GM23338 (cell line): ENCODE measurements at regions not wholly inside any gene's neighbourhood (a gene's known extent, or its start where the extent isn't known, plus 50 kb on each side); places are given as distances from the start of the nearest gene placed in this dataset.

ENCODE experiments used
- ATAC-seq: fragments of 200-7000 bp; cut with Tn5 transposase; 3 replicates; pipeline ENCODE4 v1.9.1; 2020
- DNase-seq: peaks from one replicate; pipeline ENCODE4 v3.0.0-alpha.2; 2015; ENCODE audit warnings: low spot score
- H2AFZ ChIP-seq: fragments of 200-600 bp; sonication (generic); 2 replicates; pipeline ENCODE4 v1.8.0; 2016; ENCODE audit warnings: antibody characterized with exemption, mild to moderate bottlenecking, moderate library complexity
- H3F3A ChIP-seq: fragments of 200-600 bp; sonication (generic); replicated peaks from 2 replicates; pipeline ENCODE4 v1.8.0; 2017; ENCODE audit warnings: antibody characterized with exemption, mixed run types, low read depth
- H3K27ac ChIP-seq: fragments of 200-600 bp; sonication (generic); 2 replicates; pipeline ENCODE4 v1.6.1; 2016; ENCODE audit warnings: low read depth
- H3K27me3 ChIP-seq: fragments of 200-600 bp; sonication (generic); 2 replicates; pipeline ENCODE4 v1.8.0; 2016; ENCODE audit warnings: mild to moderate bottlenecking, mixed run types, moderate library complexity; ENCODE audit not compliant: insufficient read depth
- H3K36me3 ChIP-seq: fragments of 200-600 bp; sonication (generic); 2 replicates; pipeline ENCODE4 v1.8.0; 2016; ENCODE audit warnings: mild to moderate bottlenecking; ENCODE audit not compliant: insufficient read depth
- H3K4me1 ChIP-seq: fragments of 200-600 bp; sonication (generic); 2 replicates; pipeline ENCODE4 v1.8.0; 2016; ENCODE audit warnings: mild to moderate bottlenecking, moderate library complexity; ENCODE audit not compliant: insufficient read depth
- H3K4me2 ChIP-seq: fragments of 200-600 bp; sonication (generic); 2 replicates; pipeline ENCODE4 v1.7.1; 2017; ENCODE audit warnings: mixed run types
- H3K4me3 ChIP-seq: fragments of 200-600 bp; sonication (generic); 2 replicates; pipeline ENCODE4 v1.6.1; 2016; ENCODE audit warnings: mixed run types
- H3K79me2 ChIP-seq: fragments of 200-600 bp; sonication (generic); replicated peaks from 2 replicates; pipeline ENCODE4 v1.8.0; 2017; ENCODE audit warnings: mild to moderate bottlenecking; ENCODE audit not compliant: insufficient read depth
- H3K9me2 ChIP-seq: fragments of 200-600 bp; sonication (generic); 2 replicates; pipeline ENCODE4 v1.8.0; 2017; ENCODE audit not compliant: insufficient read depth
- H4K20me1 ChIP-seq: fragments of 200-600 bp; sonication (generic); replicated peaks from 2 replicates; pipeline ENCODE4 v1.8.0; 2017; ENCODE audit warnings: mild to moderate bottlenecking; ENCODE audit not compliant: insufficient read depth
- H3K27ac Mint-ChIP-seq: 2 replicates; pipeline ENCODE4 v1.8.0; 2020; ENCODE audit warnings: inconsistent platforms, mild to moderate bottlenecking, moderate library complexity, mixed read lengths
- H3K27me3 Mint-ChIP-seq: 3 replicates; pipeline ENCODE4 v1.8.0; 2022; ENCODE audit warnings: low read depth, mild to moderate bottlenecking, moderate library complexity, mixed read lengths, inconsistent platforms; ENCODE audit not compliant: insufficient read depth, poor library complexity
- H3K36me3 Mint-ChIP-seq: 3 replicates; pipeline ENCODE4 v1.8.0; 2021; ENCODE audit warnings: low read depth, mild to moderate bottlenecking, inconsistent platforms, moderate library complexity, mixed read lengths
- H3K4me1 Mint-ChIP-seq: 3 replicates; pipeline ENCODE4 v1.8.0; 2020; ENCODE audit warnings: mild to moderate bottlenecking, inconsistent platforms, mixed read lengths
- H3K4me3 Mint-ChIP-seq: 3 replicates; pipeline ENCODE4 v1.8.0; 2021; ENCODE audit warnings: moderate library complexity, mild to moderate bottlenecking, inconsistent platforms, mixed read lengths
- H3K9me3 Mint-ChIP-seq: 3 replicates; pipeline ENCODE4 v1.8.0; 2020; ENCODE audit warnings: moderate library complexity, mild to moderate bottlenecking, inconsistent platforms, mixed read lengths
- CREB1 ChIP-seq: fragments of 250-450 bp; sonication (Bioruptor Pico); IDR thresholded peaks from 2 replicates; pipeline ENCODE4 v1.5.0; 2020; ENCODE audit warnings: low read depth, mild to moderate bottlenecking, moderate library complexity
- STAT1 ChIP-seq: IDR thresholded peaks from one replicate; pipeline ENCODE4 v1.6.1; 2016; ENCODE audit warnings: antibody characterized with exemption; ENCODE audit not compliant: unreplicated experiment
- ZNF331 ChIP-seq: fragments of 250-450 bp; sonication (Bioruptor Pico); IDR thresholded peaks from 2 replicates; pipeline ENCODE4 v1.5.0; 2020; ENCODE audit warnings: low read depth, mild to moderate bottlenecking, moderate library complexity
- TF ChIP-seq, protein P1 (sequence below), 2 experiments: fragments of 200-600 bp in 1 of 2; sonication (generic) in 1 of 2; conservative IDR thresholded peaks; 2 replicates each; pipeline versions ENCODE4 v1.5.1 to v1.6.1; 2016 to 2017; ENCODE audit warnings: antibody characterized with exemption in 2 of 2, low read depth in 2 of 2, mild to moderate bottlenecking in 2 of 2, moderate library complexity in 1 of 2
- TF ChIP-seq, protein P2 (sequence below): IDR thresholded peaks from one replicate; pipeline ENCODE4 v1.6.1; 2018; ENCODE audit warnings: antibody characterized with exemption; ENCODE audit not compliant: unreplicated experiment

DNA sequence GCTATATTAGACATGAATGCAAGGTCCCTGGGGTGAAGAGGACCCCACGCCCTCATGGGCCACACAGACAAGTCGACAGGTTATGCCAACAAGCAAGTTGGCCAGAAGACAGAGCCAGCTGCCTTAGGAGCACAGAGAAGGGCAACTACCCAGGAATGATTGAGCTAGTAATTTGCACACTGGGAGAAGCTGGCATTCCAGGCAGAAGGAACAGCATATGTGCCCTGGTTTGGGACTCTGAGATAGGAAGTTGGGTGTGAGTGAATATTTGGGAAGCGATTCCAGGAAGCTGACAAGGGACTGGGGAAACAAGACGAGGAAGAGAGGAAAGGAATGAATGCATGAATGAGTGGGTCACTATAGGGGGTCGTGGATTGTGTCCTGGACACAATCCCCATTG, 203.7 kb upstream of the CDH5 start:
- ATAC-seq, result no peak
- Histone ChIP-seq H2AFZ (no peak overlapping the region), H3K27ac (no peak overlapping the region), H3F3A (no peaks in the 10 kb centered on the region), H3K4me2 (no peak overlapping the region), H3K4me1 (no peaks in the 10 kb centered on the region), H3K9me2 (0 out of 2 replicates have a peak, but pooled peaks cover 2% of the 10 kb centered on the region), H3K36me3 (no peaks in the 10 kb centered on the region), H3K79me2 (no peaks in the 10 kb centered on the region), H3K27me3 (no peaks in the 10 kb centered on the region), H4K20me1 (no peaks in the 10 kb centered on the region), H3K4me3 (no peak overlapping the region)
- Mint-ChIP-seq H3K36me3 (no peaks in the 10 kb centered on the region), H3K4me1 (peaks cover 4% of the 10 kb centered on the region; the same call in 2 of the 3 replicates), H3K9me3 (peaks cover 4% of the 10 kb centered on the region; the same call in 1 of the 3 replicates), H3K4me3 (no peak overlapping the region), H3K27me3 (peaks cover 21% of the 10 kb centered on the region), H3K27ac (no peak overlapping the region)
- TF ChIP-seq ZNF331 (no peak), CREB1 (CRISPR knock-in tag) (no peak), STAT1 (no peak)
- TF ChIP-seq, protein P1, sequence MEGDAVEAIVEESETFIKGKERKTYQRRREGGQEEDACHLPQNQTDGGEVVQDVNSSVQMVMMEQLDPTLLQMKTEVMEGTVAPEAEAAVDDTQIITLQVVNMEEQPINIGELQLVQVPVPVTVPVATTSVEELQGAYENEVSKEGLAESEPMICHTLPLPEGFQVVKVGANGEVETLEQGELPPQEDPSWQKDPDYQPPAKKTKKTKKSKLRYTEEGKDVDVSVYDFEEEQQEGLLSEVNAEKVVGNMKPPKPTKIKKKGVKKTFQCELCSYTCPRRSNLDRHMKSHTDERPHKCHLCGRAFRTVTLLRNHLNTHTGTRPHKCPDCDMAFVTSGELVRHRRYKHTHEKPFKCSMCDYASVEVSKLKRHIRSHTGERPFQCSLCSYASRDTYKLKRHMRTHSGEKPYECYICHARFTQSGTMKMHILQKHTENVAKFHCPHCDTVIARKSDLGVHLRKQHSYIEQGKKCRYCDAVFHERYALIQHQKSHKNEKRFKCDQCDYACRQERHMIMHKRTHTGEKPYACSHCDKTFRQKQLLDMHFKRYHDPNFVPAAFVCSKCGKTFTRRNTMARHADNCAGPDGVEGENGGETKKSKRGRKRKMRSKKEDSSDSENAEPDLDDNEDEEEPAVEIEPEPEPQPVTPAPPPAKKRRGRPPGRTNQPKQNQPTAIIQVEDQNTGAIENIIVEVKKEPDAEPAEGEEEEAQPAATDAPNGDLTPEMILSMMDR (conservative IDR thresholded peaks at IDR 0.05; ENCODE audit: low read depth in 2 of 2), result no peak
- TF ChIP-seq, protein P2, sequence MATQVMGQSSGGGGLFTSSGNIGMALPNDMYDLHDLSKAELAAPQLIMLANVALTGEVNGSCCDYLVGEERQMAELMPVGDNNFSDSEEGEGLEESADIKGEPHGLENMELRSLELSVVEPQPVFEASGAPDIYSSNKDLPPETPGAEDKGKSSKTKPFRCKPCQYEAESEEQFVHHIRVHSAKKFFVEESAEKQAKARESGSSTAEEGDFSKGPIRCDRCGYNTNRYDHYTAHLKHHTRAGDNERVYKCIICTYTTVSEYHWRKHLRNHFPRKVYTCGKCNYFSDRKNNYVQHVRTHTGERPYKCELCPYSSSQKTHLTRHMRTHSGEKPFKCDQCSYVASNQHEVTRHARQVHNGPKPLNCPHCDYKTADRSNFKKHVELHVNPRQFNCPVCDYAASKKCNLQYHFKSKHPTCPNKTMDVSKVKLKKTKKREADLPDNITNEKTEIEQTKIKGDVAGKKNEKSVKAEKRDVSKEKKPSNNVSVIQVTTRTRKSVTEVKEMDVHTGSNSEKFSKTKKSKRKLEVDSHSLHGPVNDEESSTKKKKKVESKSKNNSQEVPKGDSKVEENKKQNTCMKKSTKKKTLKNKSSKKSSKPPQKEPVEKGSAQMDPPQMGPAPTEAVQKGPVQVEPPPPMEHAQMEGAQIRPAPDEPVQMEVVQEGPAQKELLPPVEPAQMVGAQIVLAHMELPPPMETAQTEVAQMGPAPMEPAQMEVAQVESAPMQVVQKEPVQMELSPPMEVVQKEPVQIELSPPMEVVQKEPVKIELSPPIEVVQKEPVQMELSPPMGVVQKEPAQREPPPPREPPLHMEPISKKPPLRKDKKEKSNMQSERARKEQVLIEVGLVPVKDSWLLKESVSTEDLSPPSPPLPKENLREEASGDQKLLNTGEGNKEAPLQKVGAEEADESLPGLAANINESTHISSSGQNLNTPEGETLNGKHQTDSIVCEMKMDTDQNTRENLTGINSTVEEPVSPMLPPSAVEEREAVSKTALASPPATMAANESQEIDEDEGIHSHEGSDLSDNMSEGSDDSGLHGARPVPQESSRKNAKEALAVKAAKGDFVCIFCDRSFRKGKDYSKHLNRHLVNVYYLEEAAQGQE, result no peak
- no peak for DNase-seq

DNA sequence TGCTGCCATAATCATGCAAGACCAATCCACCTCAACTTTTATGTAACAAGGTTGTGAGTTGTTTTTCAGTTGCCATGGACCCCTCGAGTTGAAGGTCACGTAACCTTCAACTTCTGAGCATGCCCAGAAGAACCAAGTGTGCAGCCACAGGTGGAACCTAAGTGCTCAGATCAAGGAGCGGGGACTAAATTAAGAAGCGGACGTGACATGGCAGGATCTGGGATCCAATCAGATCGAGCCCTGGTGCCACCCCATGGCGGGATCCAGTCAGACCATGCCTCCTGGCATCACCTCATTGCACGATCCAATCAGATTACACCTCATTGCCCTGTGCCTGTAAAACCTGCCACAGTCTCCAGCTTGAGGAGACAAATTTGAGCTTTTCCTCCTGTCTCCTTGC, 204.5 kb upstream of the CDH5 start:
- DNase-seq (no peak), ATAC-seq (no peak)
- H3K36me3 ChIP-seq, result no peaks in the 10 kb centered on the region
- H3K4me2 ChIP-seq, result no peak overlapping the region
- no peaks in the 10 kb centered on the region for H3K27me3 ChIP-seq
- H3F3A ChIP-seq, result no peaks in the 10 kb centered on the region
- H3K27me3 Mint-ChIP-seq, result peaks cover 15% of the 10 kb centered on the region
- H3K9me2 ChIP-seq, result 0 out of 2 replicates have a peak, but pooled peaks cover 2% of the 10 kb centered on the region
- H3K27ac Mint-ChIP-seq, result no peak overlapping the region
- 0 out of 2 replicates have a peak overlapping the region, but pooled peaks have one; percentile 28 for H2AFZ ChIP-seq
- H4K20me1 ChIP-seq, result no peaks in the 10 kb centered on the region
- H3K4me3 Mint-ChIP-seq, result no peak overlapping the region
- no peak overlapping the region for H3K27ac ChIP-seq
- H3K4me1 ChIP-seq, result no peaks in the 10 kb centered on the region
- peaks cover 1% of the 10 kb centered on the region; the same call in 1 of the 3 replicates for H3K9me3 Mint-ChIP-seq
- H3K4me1 Mint-ChIP-seq, result peaks cover 4% of the 10 kb centered on the region; the same call in 2 of the 3 replicates
- H3K4me3 ChIP-seq, result no peak overlapping the region
- no peak for TF ChIP-seq STAT1
- H3K36me3 Mint-ChIP-seq, result no peaks in the 10 kb centered on the region
- H3K79me2 ChIP-seq, result no peaks in the 10 kb centered on the region
